Gastrocnemius medialis (tissue), 4 donors: ENCODE measurements at regions not wholly inside any gene's neighbourhood (a gene's known extent, or its start where the extent isn't known, plus 50 kb on each side); places are given as distances from the start of the nearest gene placed in this dataset.

Experiments used
- CTCF ChIP-seq, 5 experiments: fragments of 450-650 bp in 3 of 5; fragments of 200-600 bp in 2 of 5; sonication (generic) in 2 of 5; IDR thresholded peaks in 4 of 5; conservative IDR thresholded peaks in 1 of 5; 1 replicate in 4 of 5; 2 replicates in 1 of 5; pipeline ENCODE4 v1.5.1; 2016 to 2019; ENCODE audit warnings: antibody characterized with exemption in 5 of 5, mild to moderate bottlenecking in 3 of 5, moderate library complexity in 3 of 5
- POLR2A ChIP-seq, 2 donors: fragments of 450-650 bp; IDR thresholded peaks; one replicate each; pipeline ENCODE4 v1.6.1; 2017; ENCODE audit warnings: antibody characterized with exemption in 2 of 2, mild to moderate bottlenecking in 2 of 2, moderate library complexity in 2 of 2

DNA sequence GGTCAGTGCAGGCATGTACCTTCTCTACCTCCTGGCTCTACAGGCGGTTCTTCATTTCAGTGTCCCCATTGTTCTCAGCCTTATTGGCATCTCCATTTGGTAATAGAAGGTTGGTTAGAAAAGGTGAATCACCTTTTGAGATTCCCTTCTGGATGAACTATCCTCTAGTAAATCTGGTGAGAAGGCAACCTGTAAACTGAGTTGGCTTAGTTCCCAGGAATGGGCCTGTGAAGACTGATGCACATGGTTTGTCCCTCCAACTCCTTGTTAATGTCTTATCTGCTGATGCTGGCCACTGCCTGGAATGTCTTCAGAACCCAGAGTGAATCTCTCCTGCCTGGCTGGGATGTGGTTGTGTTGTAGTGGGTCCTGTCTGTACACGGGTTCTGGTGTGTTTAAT is 143.4 kb upstream of the WDR1 start:
- TF ChIP-seq CTCF (IDR thresholded peaks at IDR 0.05 in 4 of 5, conservative IDR thresholded peaks at IDR 0.05 in 1 of 5) = no peak
- no peak for TF ChIP-seq POLR2A (IDR thresholded peaks at IDR 0.05)
